ENCODE measurements at regions not wholly inside any gene's neighbourhood (a gene's known extent, or its start where the extent isn't known, plus 50 kb on each side); places are given as distances from the start of the nearest gene placed in this dataset.

GRCh38 chr10:34933676-34934075, 118.6 kb upstream of the PARD3 start:
- Mint-ChIP-seq H3K4me3 (ENCODE audit: unreplicated experiment) (no peak overlapping the region), H3K9me3 (ENCODE audit: low read depth) (no peaks in the 10 kb centered on the region), H3K27ac (ENCODE audit: unreplicated experiment) (peak overlapping the region; percentile 41), H3K27me3 (ENCODE audit: low read depth) (no peaks in the 10 kb centered on the region), H3K4me1 (ENCODE audit: low read depth) (peaks cover 19% of the 10 kb centered on the region), H3K36me3 (ENCODE audit: low read depth) (no peaks in the 10 kb centered on the region)
- TF ChIP-seq CTCF (IDR thresholded peaks at IDR 0.05), result no peak
- DNase-seq (ENCODE audit: low spot score), result no peak

GRCh38 chr10:34932235-34932634, 117.1 kb upstream of the PARD3 start:
- H3K9me3 Mint-ChIP-seq (ENCODE audit: low read depth), result no peaks in the 10 kb centered on the region
- no peak overlapping the region for H3K4me3 Mint-ChIP-seq (ENCODE audit: unreplicated experiment)
- H3K4me1 Mint-ChIP-seq (ENCODE audit: low read depth), result peaks cover 12% of the 10 kb centered on the region
- no peaks in the 10 kb centered on the region for H3K27me3 Mint-ChIP-seq (ENCODE audit: low read depth)
- H3K36me3 Mint-ChIP-seq (ENCODE audit: low read depth), result no peaks in the 10 kb centered on the region
- H3K27ac Mint-ChIP-seq (ENCODE audit: unreplicated experiment), result no peak overlapping the region
- DNase-seq (ENCODE audit: low spot score), result no peak
- TF ChIP-seq CTCF (IDR thresholded peaks at IDR 0.05), result no peak

- Mint-ChIP-seq H3K27ac (ENCODE audit: unreplicated experiment) (no peak overlapping the region), H3K36me3 (ENCODE audit: low read depth) (no peaks in the 10 kb centered on the region), H3K27me3 (ENCODE audit: low read depth) (no peaks in the 10 kb centered on the region), H3K4me1 (ENCODE audit: low read depth) (peaks cover 12% of the 10 kb centered on the region), H3K9me3 (ENCODE audit: low read depth) (no peaks in the 10 kb centered on the region), H3K4me3 (ENCODE audit: unreplicated experiment) (no peak overlapping the region)
- DNase-seq (ENCODE audit: low spot score), result no peak
- no peak for TF ChIP-seq CTCF (IDR thresholded peaks at IDR 0.05)
These were observed 116.1 kb upstream of the PARD3 start for GRCh38 chr10:34931216-34931615.

GRCh38 chr10:34922138-34922537, 107.0 kb upstream of the PARD3 start:
- H3K4me3 Mint-ChIP-seq (ENCODE audit: unreplicated experiment), result no peak overlapping the region
- peaks cover 6% of the 10 kb centered on the region for H3K4me1 Mint-ChIP-seq (ENCODE audit: low read depth)
- peaks cover 15% of the 10 kb centered on the region for H3K9me3 Mint-ChIP-seq (ENCODE audit: low read depth)
- no peak overlapping the region for H3K27ac Mint-ChIP-seq (ENCODE audit: unreplicated experiment)
- H3K27me3 Mint-ChIP-seq (ENCODE audit: low read depth), result peaks cover 13% of the 10 kb centered on the region
- no peak for DNase-seq (ENCODE audit: low spot score)
- H3K36me3 Mint-ChIP-seq (ENCODE audit: low read depth), result peaks cover 6% of the 10 kb centered on the region
- no peak for TF ChIP-seq CTCF (IDR thresholded peaks at IDR 0.05)

- Mint-ChIP-seq H3K4me3 (ENCODE audit: unreplicated experiment) (no peak overlapping the region), H3K27ac (ENCODE audit: unreplicated experiment) (no peak overlapping the region), H3K9me3 (ENCODE audit: low read depth) (peaks cover 15% of the 10 kb centered on the region), H3K27me3 (ENCODE audit: low read depth) (peaks cover 13% of the 10 kb centered on the region), H3K4me1 (ENCODE audit: low read depth) (peaks cover 14% of the 10 kb centered on the region), H3K36me3 (ENCODE audit: low read depth) (peaks cover 6% of the 10 kb centered on the region)
- DNase-seq (ENCODE audit: low spot score), result no peak
- TF ChIP-seq CTCF (IDR thresholded peaks at IDR 0.05), result no peak
These were observed 105.5 kb upstream of the PARD3 start for GRCh38 chr10:34920578-34920977.
